ENCODE measurements at regions not wholly inside any gene's neighbourhood (a gene's known extent, or its start where the extent isn't known, plus 50 kb on each side); places are given as distances from the start of the nearest gene placed in this dataset.
"Not testable (repeated sequence)": the region's sequence is repeated elsewhere in the genome, so short reads cannot be mapped to it uniquely, and the experiment has no call there.

DNA sequence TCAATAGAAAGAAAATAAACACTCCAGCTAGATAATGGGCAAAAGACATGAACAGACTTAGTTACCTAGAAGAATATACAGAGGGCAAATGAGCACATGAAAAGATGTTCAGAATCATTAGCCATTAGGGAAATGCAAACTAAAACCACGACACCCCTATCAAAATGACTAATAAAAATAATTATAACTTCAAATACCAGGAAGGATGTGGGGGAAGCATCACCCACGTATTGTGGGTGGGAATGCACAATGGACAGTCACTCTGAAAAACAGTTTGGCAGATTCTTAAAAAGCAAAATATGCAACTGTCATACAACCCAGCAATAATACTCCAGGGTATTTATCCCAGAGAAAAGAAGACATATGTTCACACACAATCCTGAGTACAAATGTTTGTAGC lies 92.6 kb downstream of the DLL1 start:
- no peak for DNase-seq (ENCODE audit: low spot score)

DNA sequence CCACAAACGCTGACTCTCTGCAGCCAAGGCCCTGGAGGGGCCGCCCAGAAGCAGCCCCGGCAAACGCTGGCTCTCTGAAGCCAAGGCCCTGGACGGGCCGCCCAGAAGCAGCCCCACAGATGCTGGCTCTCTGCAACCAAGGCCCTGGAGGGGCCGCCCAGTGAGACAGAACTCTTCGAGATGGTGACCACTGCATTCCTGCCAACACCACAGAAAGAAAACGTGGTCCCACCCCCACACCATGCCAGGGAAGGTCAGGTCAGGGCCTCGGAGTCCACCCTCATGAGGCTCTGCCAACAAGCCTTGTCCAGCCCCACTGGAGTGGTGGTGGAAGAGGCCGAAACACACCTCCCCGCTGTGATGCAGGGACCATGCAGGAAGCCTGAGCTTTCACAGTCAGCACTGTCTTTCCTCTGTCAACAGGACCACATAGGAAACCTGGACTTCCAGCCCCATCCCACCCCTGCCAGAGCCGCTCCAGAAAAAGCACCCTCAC lies 97.5 kb downstream of the DLL1 start:
- no peak for DNase-seq (ENCODE audit: low spot score)

DNA sequence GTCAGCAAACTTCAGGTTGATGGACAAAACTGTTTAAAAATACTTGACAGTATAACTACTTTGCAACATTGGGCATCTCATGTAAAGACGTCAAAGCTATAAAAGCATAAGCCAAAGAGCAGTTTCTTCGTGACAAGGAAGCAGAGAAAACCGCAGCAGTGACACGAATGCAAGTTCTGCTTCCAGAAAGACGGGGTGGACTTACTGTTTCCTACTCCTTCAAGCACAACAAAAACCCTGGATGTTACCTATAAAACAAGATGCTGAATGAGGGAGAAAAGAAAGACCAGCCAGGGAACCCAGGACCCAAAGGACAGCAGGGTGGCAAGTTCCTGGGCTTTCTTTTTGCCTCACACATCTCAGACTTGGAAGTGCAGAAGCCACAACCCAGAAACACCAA lies 98.0 kb downstream of the DLL1 start:
- no peak for DNase-seq (ENCODE audit: low spot score)

GRCh38 chr6:170192101-170192500 lies 98.8 kb downstream of the DLL1 start:
- not testable (repeated sequence) for DNase-seq (ENCODE audit: low spot score)

- no peak for DNase-seq (ENCODE audit: low spot score)
These were observed 100.8 kb downstream of the DLL1 start for GRCh38 chr6:170190046-170190445.

DNA sequence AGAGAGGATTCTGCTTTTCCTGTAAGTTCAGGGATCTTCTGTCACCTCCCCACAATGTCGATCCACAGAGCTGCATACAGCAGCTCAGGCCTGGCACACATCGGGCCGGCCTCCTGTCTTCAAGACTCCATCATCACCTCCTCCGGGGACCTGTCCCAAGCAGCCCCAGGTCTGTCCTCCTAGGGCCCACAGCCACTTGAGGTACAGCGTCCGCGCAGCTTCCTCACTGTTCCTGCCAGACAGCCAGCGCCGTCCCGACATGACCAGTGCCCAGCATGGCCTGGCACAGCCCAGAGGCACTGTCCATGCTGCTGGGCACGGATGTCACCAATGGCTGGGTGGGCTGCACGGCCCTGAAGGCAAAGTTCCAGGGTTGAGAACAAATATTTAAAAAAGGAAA lies 101.6 kb downstream of the DLL1 start:
- DNase-seq (ENCODE audit: low spot score) = no peak

- DNase-seq (ENCODE audit: low spot score) = no peak
These were observed 102.3 kb downstream of the DLL1 start for GRCh38 chr6:170188571-170189001.

DNA sequence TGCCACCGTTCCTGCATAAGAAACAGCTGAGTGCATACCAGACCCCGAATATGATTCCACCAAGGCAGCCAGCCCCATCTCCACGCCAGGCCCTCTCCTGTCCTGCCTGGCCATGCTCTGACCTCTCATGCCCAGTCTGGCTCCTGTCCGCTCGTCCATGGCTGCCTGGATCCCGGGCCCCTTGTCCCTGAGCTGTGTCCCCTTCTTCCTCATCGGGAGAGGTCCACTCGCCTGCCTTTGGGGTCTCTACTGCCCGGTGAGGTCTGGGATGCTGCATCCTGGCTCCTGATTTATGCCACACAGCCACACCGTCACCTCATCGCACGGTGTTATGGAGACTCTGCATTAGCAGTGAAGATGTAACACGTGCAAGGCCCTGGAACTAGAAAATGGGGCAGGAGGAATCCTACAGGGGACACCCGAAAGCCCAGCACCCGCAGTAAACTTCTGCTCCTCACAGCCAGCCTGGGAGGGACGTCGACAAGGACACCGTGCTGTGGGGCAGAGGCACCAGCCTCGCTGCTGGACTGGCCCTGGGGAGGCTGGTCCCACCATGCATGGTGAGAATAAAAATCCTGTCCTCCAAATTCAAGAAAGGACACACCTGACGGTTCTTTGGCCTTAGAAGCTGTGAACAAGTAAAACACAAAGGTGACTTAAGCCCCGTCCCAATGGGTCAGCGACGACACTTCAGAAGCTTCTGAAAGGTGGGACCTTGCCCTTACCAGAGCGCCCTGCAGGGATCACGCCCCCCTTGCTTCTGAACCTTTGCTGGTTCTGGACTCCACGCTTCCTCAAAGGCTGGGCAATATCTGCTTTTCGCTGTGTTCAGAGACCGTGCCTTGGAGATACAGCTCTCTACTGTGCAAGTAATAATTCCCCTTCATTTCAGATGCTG lies 103.0 kb downstream of the DLL1 start:
- DNase-seq (ENCODE audit: low spot score) = no peak

- no peak for DNase-seq (ENCODE audit: low spot score)
These were observed 103.8 kb downstream of the DLL1 start for GRCh38 chr6:170186941-170187668.

- no peak for DNase-seq (ENCODE audit: low spot score)
These were observed 104.6 kb downstream of the DLL1 start for GRCh38 chr6:170186006-170186935.

DNA sequence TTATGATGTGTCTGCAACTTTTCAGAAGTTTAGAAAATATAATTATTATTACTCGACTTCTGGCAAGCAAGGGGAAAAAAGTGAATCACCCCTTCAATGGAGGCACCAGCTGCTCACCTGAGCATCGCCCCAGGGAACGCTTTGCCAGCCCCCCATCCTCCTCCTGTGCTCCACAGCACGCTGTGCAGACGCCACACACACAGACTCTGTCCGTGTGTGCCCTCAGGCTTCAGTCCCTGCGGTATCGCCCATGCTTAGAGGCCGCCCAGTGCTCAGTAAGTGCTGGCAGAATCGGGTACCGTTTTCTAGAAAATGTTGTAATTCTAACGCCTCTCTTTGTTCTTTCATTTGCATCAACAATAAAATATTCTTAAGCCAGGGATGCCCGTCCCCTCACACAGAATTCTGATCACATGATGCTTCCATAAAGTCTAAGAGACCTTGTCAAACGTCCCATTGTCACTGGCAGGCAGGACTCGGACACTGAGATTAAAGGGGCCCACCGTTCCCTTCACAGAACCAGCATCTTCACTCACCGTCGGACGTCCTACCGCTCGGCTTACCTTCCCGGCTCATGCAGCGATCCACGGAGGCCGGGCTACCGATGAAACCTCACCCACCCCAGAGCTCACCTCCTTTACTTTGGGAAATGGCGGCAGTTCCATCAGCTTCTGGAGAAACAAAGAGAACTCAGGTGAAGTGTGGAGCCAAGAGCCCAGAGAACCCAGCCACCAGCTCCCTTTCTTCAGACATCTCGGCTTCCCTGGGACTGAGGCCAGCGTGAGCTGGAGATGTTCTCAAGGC lies 105.5 kb downstream of the DLL1 start:
- no peak for DNase-seq (ENCODE audit: low spot score)

DNA sequence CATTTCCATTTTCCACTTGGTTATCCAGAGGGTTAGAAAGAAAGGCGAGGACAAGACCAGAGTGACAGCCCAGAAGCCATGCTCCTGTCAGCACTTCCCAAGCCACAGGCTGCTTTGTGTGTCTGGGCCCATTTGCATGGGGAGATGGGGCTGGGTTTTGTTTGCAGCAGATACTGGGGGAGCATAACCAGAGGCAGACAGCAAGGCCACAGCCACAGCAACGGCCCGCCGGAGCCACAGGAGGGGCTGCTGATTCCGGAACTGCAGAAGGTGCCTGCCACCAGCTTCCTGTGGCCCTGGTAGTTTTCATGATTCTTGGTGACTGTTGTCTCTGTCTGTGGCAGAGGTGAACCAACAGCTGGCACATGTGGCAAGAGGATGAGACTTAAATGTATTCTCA lies 106.6 kb downstream of the DLL1 start:
- DNase-seq (ENCODE audit: low spot score) = no peak

GRCh38 chr6:170183521-170183920 lies 107.4 kb downstream of the DLL1 start:
- DNase-seq (ENCODE audit: low spot score) = no peak

DNA sequence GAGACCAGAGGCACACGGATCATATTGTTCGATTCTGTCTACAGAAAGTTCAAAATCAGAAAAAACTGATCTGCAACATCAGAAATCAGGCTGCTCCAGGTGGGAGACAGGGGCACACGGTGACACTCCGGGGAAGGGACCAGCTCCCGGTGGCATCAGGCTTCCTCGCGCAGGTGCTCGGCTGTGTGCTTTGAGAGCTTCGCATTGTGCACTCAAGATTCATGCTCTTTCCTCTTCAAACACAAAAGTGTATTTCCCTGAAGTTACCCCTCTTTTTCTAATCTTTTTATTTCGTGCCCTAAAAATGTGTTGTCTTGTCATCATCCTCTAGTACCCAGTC lies 108.1 kb downstream of the DLL1 start:
- no peak for DNase-seq (ENCODE audit: low spot score)

GRCh38 chr6:170182093-170182780 lies 108.6 kb downstream of the DLL1 start:
- no peak for DNase-seq (ENCODE audit: low spot score)

DNA sequence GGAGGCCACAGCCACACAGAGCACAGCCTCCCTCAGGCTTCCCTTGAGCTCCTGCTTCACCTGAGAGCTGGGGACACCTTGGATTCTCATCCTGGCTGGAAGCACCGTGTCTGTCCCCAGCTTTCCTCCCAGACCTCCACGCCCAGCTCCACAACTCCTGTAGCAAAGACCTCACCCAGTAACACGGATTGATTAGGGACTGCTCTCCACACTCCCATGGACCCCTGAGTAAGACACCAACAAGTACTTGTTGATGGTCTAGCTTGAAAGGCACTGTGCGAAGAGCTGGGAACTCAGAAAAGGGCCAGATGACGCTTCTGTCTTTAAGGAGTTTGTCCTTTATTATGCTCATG lies 109.6 kb downstream of the DLL1 start:
- no peak for DNase-seq (ENCODE audit: low spot score)

GRCh38 chr6:170180671-170181337 lies 110.1 kb downstream of the DLL1 start:
- no peak for DNase-seq (ENCODE audit: low spot score)

GRCh38 chr6:170179616-170180324 lies 111.1 kb downstream of the DLL1 start:
- no peak for DNase-seq (ENCODE audit: low spot score)
